ENCODE measurements at regions not wholly inside any gene's neighbourhood (a gene's known extent, or its start where the extent isn't known, plus 50 kb on each side); places are given as distances from the start of the nearest gene placed in this dataset.

GRCh38 chr1:193306430-193306829 is 120.0 kb upstream of the B3GALT2 start:
- H3K4me3 ChIP-seq (ENCODE audit: low read depth, low read length), result no peak overlapping the region
- no peak for TF ChIP-seq CTCF (IDR thresholded peaks at IDR 0.05; ENCODE audit: insufficient read depth, low read depth, low read length, missing control alignments)
- no peak for DNase-seq (ENCODE audit: low read depth)
